ENCODE measurements at regions not wholly inside any gene's neighbourhood (a gene's known extent, or its start where the extent isn't known, plus 50 kb on each side); places are given as distances from the start of the nearest gene placed in this dataset.
A peak's percentile ranks its signal among the peaks of the same experiment; 100 is the strongest.

DNA sequence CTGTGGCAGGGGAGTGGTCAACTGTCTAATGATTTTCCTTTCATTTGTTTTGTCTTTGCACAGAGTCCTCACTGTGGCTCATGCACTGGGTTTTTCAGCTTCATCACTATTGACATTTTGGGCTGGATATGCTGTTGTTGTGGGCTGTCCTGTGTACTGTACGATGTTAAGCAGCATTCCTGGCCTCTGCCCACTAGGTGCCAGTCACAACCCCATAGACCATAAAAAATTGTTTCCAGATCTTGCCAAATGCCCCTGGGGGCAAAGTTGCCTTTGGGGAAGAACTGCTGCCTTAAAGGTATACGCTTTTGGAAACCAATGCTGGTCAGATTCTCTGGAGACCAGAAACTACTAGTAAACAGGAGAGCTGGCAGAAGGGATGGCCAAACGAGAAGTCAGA lies 310.4 kb downstream of the SPRY2 start:
- Histone ChIP-seq H3K4me1 (peaks cover 0 to 9% (median 1%) of the 10 kb centered on the region in 4 donors), H3K36me3 (no peaks in the 10 kb centered on the region), H3K27ac (no peak overlapping the region), H3K27me3 (no peaks in the 10 kb centered on the region), H3K9me3 (no peaks in the 10 kb centered on the region), H3K4me3 (no peak overlapping the region)
- no peak for TF ChIP-seq POLR2A (IDR thresholded peaks at IDR 0.05)
- TF ChIP-seq, protein P1, sequence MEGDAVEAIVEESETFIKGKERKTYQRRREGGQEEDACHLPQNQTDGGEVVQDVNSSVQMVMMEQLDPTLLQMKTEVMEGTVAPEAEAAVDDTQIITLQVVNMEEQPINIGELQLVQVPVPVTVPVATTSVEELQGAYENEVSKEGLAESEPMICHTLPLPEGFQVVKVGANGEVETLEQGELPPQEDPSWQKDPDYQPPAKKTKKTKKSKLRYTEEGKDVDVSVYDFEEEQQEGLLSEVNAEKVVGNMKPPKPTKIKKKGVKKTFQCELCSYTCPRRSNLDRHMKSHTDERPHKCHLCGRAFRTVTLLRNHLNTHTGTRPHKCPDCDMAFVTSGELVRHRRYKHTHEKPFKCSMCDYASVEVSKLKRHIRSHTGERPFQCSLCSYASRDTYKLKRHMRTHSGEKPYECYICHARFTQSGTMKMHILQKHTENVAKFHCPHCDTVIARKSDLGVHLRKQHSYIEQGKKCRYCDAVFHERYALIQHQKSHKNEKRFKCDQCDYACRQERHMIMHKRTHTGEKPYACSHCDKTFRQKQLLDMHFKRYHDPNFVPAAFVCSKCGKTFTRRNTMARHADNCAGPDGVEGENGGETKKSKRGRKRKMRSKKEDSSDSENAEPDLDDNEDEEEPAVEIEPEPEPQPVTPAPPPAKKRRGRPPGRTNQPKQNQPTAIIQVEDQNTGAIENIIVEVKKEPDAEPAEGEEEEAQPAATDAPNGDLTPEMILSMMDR (IDR thresholded peaks at IDR 0.05): peak in 4 of 5 experiments; percentile 21 to 50 (median 41)
- intact Hi-C loops (cut with DNase I; ENCODE audit: low total_unique reads): no loop called here
- DNase-seq: peak; percentile 44
- WGBS, 2 donors (ENCODE audit: low coverage in 1 of 2): 32 to 59% methylated on average over 2 to 3 of the region's 3 CpGs
- in situ Hi-C loops (cut with MboI; ENCODE audit: low pct_ligation_motif_present in 1 of 4, low pct_unique_long_range_greater_than_20kb in 1 of 4, low sequenced_read_pairs in 3 of 4): no loop called here

DNA sequence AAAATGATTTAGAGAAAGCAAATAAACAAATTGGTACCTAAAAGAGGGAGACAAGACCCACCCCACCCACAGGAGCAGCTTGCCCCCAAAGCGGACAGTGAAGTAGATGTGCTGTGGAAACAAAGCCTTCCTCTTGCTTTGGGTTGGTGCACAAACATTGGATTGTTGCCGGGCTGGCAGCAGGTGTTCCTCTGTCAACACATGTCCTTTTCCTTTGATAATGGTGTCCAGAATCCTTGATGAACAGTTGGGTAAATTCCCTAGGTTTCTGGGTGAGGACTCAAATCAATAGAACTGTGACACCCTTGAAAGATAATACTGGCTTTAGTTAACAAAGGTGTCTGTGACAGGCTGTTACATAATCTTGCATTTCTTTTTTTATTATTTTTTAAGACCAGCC lies 311.8 kb downstream of the SPRY2 start:
- WGBS, 2 donors (ENCODE audit: low coverage in 1 of 2): 47% methylated on average over 2 of the region's 2 CpGs
- no peaks in the 10 kb centered on the region for H3K27me3 ChIP-seq
- intact Hi-C loops (cut with DNase I; ENCODE audit: low total_unique reads) (no loop called here), in situ Hi-C loops (cut with MboI; ENCODE audit: low pct_ligation_motif_present in 1 of 4, low pct_unique_long_range_greater_than_20kb in 1 of 4, low sequenced_read_pairs in 3 of 4) (no loop called here)
- no peaks in the 10 kb centered on the region for H3K9me3 ChIP-seq
- H3K36me3 ChIP-seq: no peaks in the 10 kb centered on the region
- TF ChIP-seq, protein P1 (IDR thresholded peaks at IDR 0.05): no peak
- TF ChIP-seq POLR2AphosphoS5 (IDR thresholded peaks at IDR 0.05): no peak
- TF ChIP-seq POLR2A (IDR thresholded peaks at IDR 0.05): no peak
- TF ChIP-seq EP300 (IDR thresholded peaks at IDR 0.05; ENCODE audit: low read depth): no peak
- no peak for DNase-seq
- H3K27ac ChIP-seq: no peak overlapping the region
- H3K4me1 ChIP-seq: peaks cover 0 to 9% (median 1%) of the 10 kb centered on the region in 4 donors
- no peak overlapping the region for H3K4me3 ChIP-seq

DNA sequence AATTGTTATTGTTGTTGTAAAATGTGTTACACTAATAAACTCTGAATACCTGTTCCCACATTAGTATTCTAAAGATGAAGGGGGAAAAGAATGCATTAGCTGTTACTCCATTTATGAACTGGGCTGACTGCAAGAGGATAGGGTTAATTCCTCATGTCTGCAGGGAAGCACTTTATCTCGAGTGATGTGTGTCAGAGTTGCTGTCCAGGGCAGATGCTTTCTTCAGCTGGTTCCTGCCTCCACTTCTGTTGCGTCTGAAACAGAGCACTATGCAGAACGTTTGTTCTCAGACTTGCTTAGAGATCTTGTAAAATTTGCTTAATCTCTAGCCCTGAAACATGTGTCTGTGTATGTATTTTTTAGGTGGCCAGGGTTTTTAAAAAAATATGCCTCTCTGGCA lies 318.8 kb downstream of the SPRY2 start:
- intact Hi-C loops (cut with DNase I; ENCODE audit: low total_unique reads): no loop called here
- Histone ChIP-seq H3K9me3 (no peaks in the 10 kb centered on the region), H3K36me3 (no peaks in the 10 kb centered on the region), H3K27ac (no peak overlapping the region), H3K4me3 (no peak overlapping the region), H3K4me1 (no peaks in the 10 kb centered on the region), H3K27me3 (no peaks in the 10 kb centered on the region)
- in situ Hi-C loops (cut with MboI; ENCODE audit: low pct_ligation_motif_present in 1 of 4, low pct_unique_long_range_greater_than_20kb in 1 of 4, low sequenced_read_pairs in 3 of 4): no loop called here
- WGBS, 2 donors (ENCODE audit: low coverage in 1 of 2): 41 to 49% methylated on average over 3 of the region's 3 CpGs
- no peak for DNase-seq
- TF ChIP-seq POLR2A (IDR thresholded peaks at IDR 0.05): no peak
- TF ChIP-seq, protein P1 (IDR thresholded peaks at IDR 0.05): no peak
- no peak for TF ChIP-seq POLR2AphosphoS5 (IDR thresholded peaks at IDR 0.05)
- no peak for TF ChIP-seq EP300 (IDR thresholded peaks at IDR 0.05; ENCODE audit: low read depth)

DNA sequence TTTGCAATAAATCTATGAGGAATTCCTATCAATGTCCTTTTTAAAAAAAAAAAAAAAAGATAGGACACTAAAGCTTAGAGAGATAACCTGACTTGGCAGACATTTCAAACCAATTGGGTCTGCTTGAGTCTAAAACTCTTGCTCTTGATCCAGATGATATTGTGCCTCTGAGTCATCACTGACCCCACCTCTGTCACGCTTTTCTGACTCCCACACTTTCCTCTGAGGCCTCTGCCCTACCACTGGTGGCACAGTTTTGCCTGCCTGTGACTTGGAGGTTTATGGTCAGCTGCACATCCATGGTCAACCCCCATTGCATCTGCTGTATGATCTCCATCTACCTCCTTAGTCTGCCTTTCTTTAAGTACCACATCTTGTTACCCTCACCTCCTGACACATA lies 328.7 kb downstream of the SPRY2 start:
- intact Hi-C loops (cut with DNase I; ENCODE audit: low total_unique reads) (no loop called here), in situ Hi-C loops (cut with MboI; ENCODE audit: low pct_ligation_motif_present in 1 of 4, low pct_unique_long_range_greater_than_20kb in 1 of 4, low sequenced_read_pairs in 3 of 4) (no loop called here)
- Histone ChIP-seq H3K4me1 (peaks cover 0 to 27% (median 12%) of the 10 kb centered on the region in 4 donors), H3K27ac (no peak overlapping the region), H3K27me3 (no peaks in the 10 kb centered on the region), H3K36me3 (no peaks in the 10 kb centered on the region), H3K9me3 (no peaks in the 10 kb centered on the region), H3K4me3 (no peak overlapping the region)
- no peak for DNase-seq
- TF ChIP-seq POLR2AphosphoS5 (IDR thresholded peaks at IDR 0.05) (no peak), POLR2A (IDR thresholded peaks at IDR 0.05) (no peak), EP300 (IDR thresholded peaks at IDR 0.05; ENCODE audit: low read depth) (no peak)
- TF ChIP-seq, protein P1 (IDR thresholded peaks at IDR 0.05): no peak
- WGBS, 2 donors (ENCODE audit: low coverage in 1 of 2): 39 to 57% methylated on average over 1 of the region's 1 CpG

All from transverse colon (tissue), 4 donors.